ENCODE measurements at regions not wholly inside any gene's neighbourhood (a gene's known extent, or its start where the extent isn't known, plus 50 kb on each side); places are given as distances from the start of the nearest gene placed in this dataset.
A peak's percentile ranks its signal among the peaks of the same experiment; 100 is the strongest.

DNA sequence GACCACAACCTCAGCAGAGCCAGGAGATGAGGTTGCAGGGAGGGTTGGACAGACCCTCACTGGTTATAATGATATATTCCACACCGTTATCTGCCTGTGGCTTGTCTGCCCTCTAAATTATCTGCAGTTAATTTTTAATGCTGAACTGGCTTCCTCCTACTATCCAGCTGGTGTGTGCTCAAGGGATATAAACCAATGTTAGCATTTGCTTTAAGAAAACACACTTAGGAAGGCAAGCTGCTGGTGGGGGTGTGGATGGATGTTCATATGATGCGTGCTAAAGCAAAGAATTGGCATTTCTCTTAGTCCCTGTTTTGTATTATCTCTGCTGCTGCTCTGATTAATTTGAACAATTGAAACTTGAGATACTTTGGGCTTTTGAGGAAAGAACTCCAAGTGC lies 132.2 kb upstream of the NPVF start:
- no peak for DNase-seq (ENCODE audit: low read depth)

GRCh38 chr7:25361387-25361786 lies 133.1 kb upstream of the NPVF start:
- no peak for DNase-seq (ENCODE audit: low read depth)

DNA sequence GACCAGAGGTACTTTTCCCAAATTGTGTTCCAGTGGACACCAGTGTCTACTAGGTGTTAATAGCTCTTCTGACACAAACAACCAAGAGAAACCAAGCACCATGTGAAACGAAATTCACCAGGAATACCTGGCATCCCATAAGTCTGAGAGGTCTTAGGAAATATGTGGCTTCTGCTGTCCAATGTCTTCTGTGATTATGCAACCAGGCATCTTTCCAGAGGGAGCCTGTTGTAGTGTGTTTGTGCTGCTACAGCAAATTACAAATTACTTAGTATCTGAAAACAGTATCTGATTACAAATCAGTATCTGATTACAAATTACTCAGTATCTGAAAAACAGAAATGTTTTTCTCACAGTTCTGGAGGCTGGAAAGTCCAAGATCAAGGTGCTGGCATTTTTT lies 133.6 kb upstream of the NPVF start:
- DNase-seq (ENCODE audit: low read depth) = no peak

GRCh38 chr7:25368599-25369201 lies 140.4 kb upstream of the NPVF start:
- no peak for DNase-seq (ENCODE audit: low read depth)

DNA sequence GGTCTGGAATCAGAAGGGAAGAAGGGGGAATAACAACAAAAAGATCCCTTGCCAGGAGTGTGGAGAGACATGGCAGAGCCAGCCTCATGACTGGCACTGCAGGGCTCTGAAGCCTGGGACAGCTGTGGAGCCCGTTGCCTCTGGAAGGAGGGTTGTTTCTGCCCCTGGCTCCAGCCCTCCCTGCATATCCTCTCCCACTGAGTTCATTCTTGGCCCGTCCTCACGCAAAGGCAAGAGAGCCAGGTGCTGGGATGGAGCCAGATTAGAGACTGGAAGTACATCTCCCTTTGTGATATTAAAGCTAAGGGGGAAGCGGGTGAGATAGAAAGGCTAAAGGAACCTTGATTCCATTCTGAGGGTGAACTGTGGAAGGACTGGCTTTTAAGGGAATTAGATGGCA lies 141.5 kb upstream of the NPVF start:
- DNase-seq (ENCODE audit: low read depth) = no peak

- DNase-seq (ENCODE audit: low read depth) = no peak
Measured at GRCh38 chr7:25371972-25372371, 143.7 kb upstream of the NPVF start.

- DNase-seq (ENCODE audit: low read depth) = no peak
Measured at GRCh38 chr7:25375805-25376600, 147.7 kb upstream of the NPVF start.

GRCh38 chr7:25379351-25380300 lies 151.3 kb upstream of the NPVF start:
- DNase-seq (ENCODE audit: low read depth) = no peak

DNA sequence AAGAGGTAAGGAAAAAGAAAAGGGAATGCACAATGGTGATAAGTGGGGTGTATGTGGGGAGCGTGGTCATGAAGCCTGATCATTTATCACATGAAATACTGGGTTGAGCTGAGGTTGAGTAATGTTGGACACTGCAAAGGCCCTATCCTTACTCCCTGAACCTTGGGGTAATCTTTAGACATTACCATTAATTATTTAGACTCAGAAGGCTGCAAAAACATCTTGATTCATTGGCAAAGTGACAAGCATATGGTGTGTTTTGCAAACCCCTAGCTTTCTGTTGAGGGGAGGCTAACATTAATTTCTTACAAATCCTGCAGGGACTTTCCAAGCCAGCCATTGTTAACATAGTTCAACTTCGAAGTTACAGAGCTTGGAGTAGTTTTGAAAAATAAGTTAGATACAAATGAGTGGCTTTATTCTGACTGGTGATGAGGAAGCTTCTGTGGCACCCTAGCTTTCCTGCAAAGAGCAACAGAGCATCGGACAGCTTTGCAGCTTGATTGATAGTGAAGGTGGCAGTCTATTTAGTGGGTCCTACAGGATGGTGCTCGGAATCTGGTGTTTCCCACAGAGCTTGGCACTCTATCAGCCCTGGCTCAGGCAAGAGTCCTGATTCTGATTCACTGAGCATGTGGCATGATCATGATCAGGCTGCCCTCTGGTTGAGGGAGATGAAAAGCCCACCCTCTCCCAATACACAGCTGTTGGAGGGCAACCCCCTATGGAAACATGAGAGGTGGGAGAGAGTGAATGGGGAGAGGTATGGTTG lies 153.7 kb upstream of the NPVF start:
- no peak for DNase-seq (ENCODE audit: low read depth)

DNA sequence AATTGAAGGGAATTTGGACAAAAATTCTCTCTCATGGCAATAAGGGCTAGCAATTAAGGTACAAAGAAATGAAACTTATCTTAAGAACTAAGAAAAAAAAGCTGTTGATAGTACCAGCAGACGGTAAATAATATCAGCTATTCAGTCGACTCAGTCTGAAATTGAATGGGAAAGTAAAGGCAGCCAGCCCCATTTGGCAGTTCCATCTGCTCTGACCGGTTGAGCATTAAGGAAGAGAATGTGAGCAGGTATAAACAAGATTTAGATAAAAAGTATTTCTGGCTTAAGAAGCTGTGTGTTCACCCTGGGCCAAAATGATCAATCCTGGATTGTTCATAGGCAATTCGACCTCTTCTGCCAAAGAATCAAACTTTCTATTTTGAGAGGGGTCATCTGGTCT lies 154.6 kb upstream of the NPVF start:
- DNase-seq (ENCODE audit: low read depth) = no peak

- DNase-seq (ENCODE audit: low read depth) = no peak
Measured at GRCh38 chr7:25383402-25383801, 155.1 kb upstream of the NPVF start.

GRCh38 chr7:25384788-25385505 lies 156.7 kb upstream of the NPVF start:
- DNase-seq (ENCODE audit: low read depth) = no peak

DNA sequence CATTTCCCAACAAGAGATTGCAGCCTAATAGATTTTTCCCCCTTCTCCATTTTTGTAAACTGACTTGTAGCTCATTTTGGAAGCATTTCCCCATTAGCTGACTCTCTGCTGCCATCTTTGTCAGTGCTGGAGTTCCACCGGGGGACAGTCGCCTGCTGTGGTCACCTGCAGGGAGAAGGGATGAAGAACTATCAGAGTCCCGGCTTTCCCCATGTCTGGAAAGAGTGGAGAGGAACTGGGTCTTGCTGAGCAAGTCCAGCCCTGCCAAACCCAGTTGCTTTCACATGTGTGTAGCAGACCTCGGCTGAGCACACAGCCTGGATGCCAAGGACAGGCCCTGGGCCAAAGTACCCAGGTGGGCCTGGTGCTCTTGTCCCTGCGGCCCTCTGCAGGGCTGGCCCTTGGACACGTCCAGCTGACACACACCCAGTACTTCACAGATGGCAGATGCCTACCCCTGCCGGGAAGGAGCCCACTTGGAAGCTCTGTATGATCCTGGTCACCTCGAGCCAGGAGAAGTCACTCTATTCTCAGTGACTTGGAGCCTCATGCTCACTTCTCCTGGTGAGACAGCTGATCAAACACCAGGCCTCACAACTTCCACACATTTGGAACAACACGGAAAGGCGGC lies 157.3 kb upstream of the NPVF start:
- no peak for DNase-seq (ENCODE audit: low read depth)

- DNase-seq (ENCODE audit: low read depth) = no peak
Measured at GRCh38 chr7:25386311-25386744, 158.0 kb upstream of the NPVF start.

DNA sequence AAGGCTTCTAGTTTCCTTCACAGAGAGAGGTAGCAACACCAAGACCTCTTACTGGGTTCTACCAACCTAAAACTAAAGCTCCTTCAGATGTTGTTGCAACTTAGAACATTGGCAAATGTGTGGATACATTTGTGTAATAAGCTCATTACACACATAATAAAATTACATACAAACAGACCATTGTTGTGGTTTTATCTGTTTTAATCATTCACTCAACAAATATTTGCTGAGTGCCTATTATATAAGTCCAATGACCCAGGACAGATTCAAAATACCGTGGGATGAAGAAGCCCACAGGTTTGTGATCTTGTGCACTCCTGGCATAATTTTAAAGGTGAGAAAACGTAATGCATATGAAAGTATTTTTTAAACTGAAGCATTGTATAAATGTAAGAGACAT lies 160.4 kb upstream of the NPVF start:
- no peak for DNase-seq (ENCODE audit: low read depth)

DNA sequence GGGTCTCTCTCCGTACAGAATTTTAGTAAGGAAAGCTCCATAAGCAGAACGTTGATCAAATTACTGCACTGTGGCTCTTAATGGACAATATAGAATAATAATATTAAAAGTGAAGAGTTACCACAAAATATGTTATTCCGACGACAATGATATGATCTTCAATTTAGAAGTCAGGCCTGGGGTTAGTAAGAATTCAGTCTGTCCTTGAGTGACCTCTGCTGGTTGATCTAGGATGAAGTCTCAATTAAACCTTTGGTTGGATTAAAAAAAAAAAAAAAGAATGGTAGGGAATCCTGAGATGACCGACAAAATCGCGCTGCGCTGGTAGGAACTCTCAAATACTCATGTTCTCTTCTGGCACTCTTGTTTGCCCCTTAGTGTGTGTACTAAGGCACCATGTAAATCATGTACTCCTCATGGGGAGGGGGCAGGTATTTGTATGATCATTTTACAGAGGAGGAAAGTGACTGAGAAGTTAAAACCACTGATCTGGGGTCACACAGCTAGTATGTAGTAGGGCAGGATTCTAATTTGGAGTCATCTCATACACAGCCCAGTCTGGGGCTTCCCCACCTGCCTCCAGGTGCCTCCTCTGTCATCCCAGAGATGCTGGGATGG lies 161.3 kb upstream of the NPVF start:
- peak; percentile 47 for DNase-seq (ENCODE audit: low read depth)

DNA sequence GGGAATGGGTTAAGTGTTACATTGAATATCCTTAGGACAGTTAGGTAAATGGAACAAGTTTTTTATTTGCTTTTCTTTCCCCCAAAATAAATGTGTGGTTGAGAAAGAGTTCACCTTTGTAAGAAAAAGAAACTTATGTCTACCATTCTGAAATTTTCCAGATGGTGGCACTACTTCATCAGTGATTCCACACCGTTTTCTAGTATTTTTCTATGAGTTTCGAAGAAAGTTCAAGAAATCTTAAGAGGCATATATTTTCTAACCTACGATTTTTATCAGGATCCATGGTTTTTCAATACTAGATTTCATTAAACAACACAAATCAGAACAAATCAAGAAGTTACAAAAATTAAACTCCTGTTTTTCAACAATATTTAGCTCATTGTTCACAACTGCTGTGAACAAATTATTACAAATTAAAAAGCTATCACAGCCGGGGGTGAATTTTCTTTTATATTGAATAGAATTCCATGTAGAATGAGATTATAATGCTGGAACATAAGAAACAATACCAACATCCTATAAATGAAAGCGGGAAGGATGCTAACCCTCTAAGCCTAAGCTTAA lies 163.1 kb upstream of the NPVF start:
- DNase-seq (ENCODE audit: low read depth) = peak; percentile 27

GRCh38 chr7:25391961-25392587 lies 163.8 kb upstream of the NPVF start:
- no peak for DNase-seq (ENCODE audit: low read depth)

- no peak for DNase-seq (ENCODE audit: low read depth)
Measured at GRCh38 chr7:25392588-25393338, 164.5 kb upstream of the NPVF start.
